ENCODE measurements at regions not wholly inside any gene's neighbourhood (a gene's known extent, or its start where the extent isn't known, plus 50 kb on each side); places are given as distances from the start of the nearest gene placed in this dataset.

GRCh38 chr1:234938924-234939323, 189.7 kb downstream of the TOMM20 start:
- no peaks in the 10 kb centered on the region for H3K27me3 ChIP-seq (ENCODE audit: control insufficient read depth, insufficient read depth, low read length)
- no peaks in the 10 kb centered on the region for H3K36me3 ChIP-seq (ENCODE audit: control insufficient read depth, insufficient read depth, low read length)
- H3K4me3 Mint-ChIP-seq = no peak overlapping the region
- H3K36me3 Mint-ChIP-seq = no peaks in the 10 kb centered on the region
- peak in 1 of 2 donors; percentile 4 for DNase-seq
- H3K4me1 Mint-ChIP-seq = no peaks in the 10 kb centered on the region
- no peaks in the 10 kb centered on the region for H3K27me3 Mint-ChIP-seq (ENCODE audit: low read depth in 2 of 2)
- intact Hi-C loops (cut with micrococcal nuclease) = no loop called here
- no peak overlapping the region for H3K27ac Mint-ChIP-seq
- 60% methylated on average over 6 of the region's 7 CpGs for WGBS (ENCODE audit: insufficient coverage)
- H3K9me3 ChIP-seq (ENCODE audit: control insufficient read depth, insufficient read depth, low read length) = no peaks in the 10 kb centered on the region
- peaks cover under 1% of the 10 kb centered on the region for H3K4me1 ChIP-seq (ENCODE audit: control insufficient read depth, insufficient read depth, low read length)
- no peak overlapping the region for H3K4me3 ChIP-seq (ENCODE audit: low read length)
- no peak for ATAC-seq
- H3K9me3 Mint-ChIP-seq = no peaks in the 10 kb centered on the region
- no peak for TF ChIP-seq CTCF (IDR thresholded peaks at IDR 0.05)
- no peak overlapping the region for H3K27ac ChIP-seq (ENCODE audit: low read length)

GRCh38 chr1:234938135-234938534, 190.5 kb downstream of the TOMM20 start:
- Histone ChIP-seq H3K27ac (ENCODE audit: low read length) (no peak overlapping the region), H3K9me3 (ENCODE audit: control insufficient read depth, insufficient read depth, low read length) (no peaks in the 10 kb centered on the region), H3K4me1 (ENCODE audit: control insufficient read depth, insufficient read depth, low read length) (peaks cover 7% of the 10 kb centered on the region), H3K27me3 (ENCODE audit: control insufficient read depth, insufficient read depth, low read length) (no peaks in the 10 kb centered on the region), H3K36me3 (ENCODE audit: control insufficient read depth, insufficient read depth, low read length) (no peaks in the 10 kb centered on the region), H3K4me3 (ENCODE audit: low read length) (no peak overlapping the region)
- Mint-ChIP-seq H3K4me1 (peaks cover 0 to 5% of the 10 kb centered on the region in 2 donors), H3K4me3 (no peak overlapping the region), H3K27me3 (ENCODE audit: low read depth in 2 of 2) (no peaks in the 10 kb centered on the region), H3K9me3 (no peaks in the 10 kb centered on the region), H3K36me3 (no peaks in the 10 kb centered on the region), H3K27ac (no peak overlapping the region)
- ATAC-seq = no peak
- intact Hi-C loops (cut with micrococcal nuclease) = no loop called here
- TF ChIP-seq CTCF (IDR thresholded peaks at IDR 0.05) = no peak
- no CpG with 5 or more reads among the region's 1 CpG for WGBS (ENCODE audit: insufficient coverage)
- DNase-seq = no peak

- ATAC-seq = no peak
- no peak overlapping the region for H3K27ac ChIP-seq (ENCODE audit: low read length)
- TF ChIP-seq CTCF (IDR thresholded peaks at IDR 0.05) = no peak
- Mint-ChIP-seq H3K9me3 (no peaks in the 10 kb centered on the region), H3K4me1 (peaks cover 0 to 5% of the 10 kb centered on the region in 2 donors), H3K4me3 (no peak overlapping the region), H3K36me3 (no peaks in the 10 kb centered on the region), H3K27ac (no peak overlapping the region), H3K27me3 (ENCODE audit: low read depth in 2 of 2) (no peaks in the 10 kb centered on the region)
- WGBS (ENCODE audit: insufficient coverage) = 97% methylated on average over 4 of the region's 7 CpGs
- no peaks in the 10 kb centered on the region for H3K36me3 ChIP-seq (ENCODE audit: control insufficient read depth, insufficient read depth, low read length)
- no peak overlapping the region for H3K4me3 ChIP-seq (ENCODE audit: low read length)
- H3K27me3 ChIP-seq (ENCODE audit: control insufficient read depth, insufficient read depth, low read length) = no peaks in the 10 kb centered on the region
- H3K9me3 ChIP-seq (ENCODE audit: control insufficient read depth, insufficient read depth, low read length) = no peaks in the 10 kb centered on the region
- intact Hi-C loops (cut with micrococcal nuclease) = no loop called here
- DNase-seq = no peak
- peaks cover 11% of the 10 kb centered on the region for H3K4me1 ChIP-seq (ENCODE audit: control insufficient read depth, insufficient read depth, low read length)
Measured at GRCh38 chr1:234936612-234937389, 191.8 kb downstream of the TOMM20 start.

GRCh38 chr1:234934611-234935033, 194.0 kb downstream of the TOMM20 start:
- WGBS (ENCODE audit: insufficient coverage) = 86% methylated on average over 7 of the region's 7 CpGs

More at GRCh38 chr1:234934611-234935033, 194.0 kb downstream of the TOMM20 start:
- Mint-ChIP-seq H3K4me3 (no peak overlapping the region), H3K36me3 (no peaks in the 10 kb centered on the region), H3K4me1 (peaks cover 0 to 5% of the 10 kb centered on the region in 2 donors), H3K27me3 (ENCODE audit: low read depth in 2 of 2) (no peaks in the 10 kb centered on the region), H3K27ac (no peak overlapping the region), H3K9me3 (no peaks in the 10 kb centered on the region)
- peak in 1 of 3 donors; percentile 48 for ATAC-seq
- Histone ChIP-seq H3K27ac (ENCODE audit: low read length) (no peak overlapping the region), H3K4me1 (ENCODE audit: control insufficient read depth, insufficient read depth, low read length) (peaks cover 11% of the 10 kb centered on the region), H3K4me3 (ENCODE audit: low read length) (no peak overlapping the region), H3K9me3 (ENCODE audit: control insufficient read depth, insufficient read depth, low read length) (no peaks in the 10 kb centered on the region), H3K27me3 (ENCODE audit: control insufficient read depth, insufficient read depth, low read length) (no peaks in the 10 kb centered on the region), H3K36me3 (ENCODE audit: control insufficient read depth, insufficient read depth, low read length) (no peaks in the 10 kb centered on the region)
- intact Hi-C loops (cut with micrococcal nuclease) = no loop called here
- no peak for TF ChIP-seq CTCF (IDR thresholded peaks at IDR 0.05)
- DNase-seq = peak in 1 of 2 donors; percentile 3
